ENCODE measurements at regions not wholly inside any gene's neighbourhood (a gene's known extent, or its start where the extent isn't known, plus 50 kb on each side); places are given as distances from the start of the nearest gene placed in this dataset.

GRCh38 chr2:41973871-41974270 lies 74.0 kb upstream of the PKDCC start:
- TF ChIP-seq CTCF (IDR thresholded peaks at IDR 0.05; ENCODE audit: control extremely low read depth, extremely low read depth, low read depth, missing control alignments): no peak
- POLR2A ChIA-PET: no interaction called here
- CTCF ChIA-PET: interaction anchor here (1.2 kb wide), 1 partner anchor 120 kb away, joined by 3 read pairs; no protein-coding TSS in a partner anchor
- no peak for DNase-seq (ENCODE audit: extremely low spot score)

- no peak for TF ChIP-seq CTCF (IDR thresholded peaks at IDR 0.05; ENCODE audit: control extremely low read depth, extremely low read depth, low read depth, missing control alignments)
- no peak for DNase-seq (ENCODE audit: extremely low spot score)
- ChIA-PET POLR2A (no interaction called here), CTCF (interaction anchor here (1.1 to 1.6 kb wide), 2 partner anchors 105 to 110 kb away, joined by 3 read pairs; no protein-coding TSS in a partner anchor)
These were observed 66.4 kb upstream of the PKDCC start for GRCh38 chr2:41981417-41981816.

- ChIA-PET CTCF (interaction anchor here (1.0 to 1.4 kb wide), 4 partner anchors 9 to 55 kb away, joined by 3 read pairs; no protein-coding TSS in a partner anchor), POLR2A (no interaction called here)
- TF ChIP-seq CTCF (IDR thresholded peaks at IDR 0.05; ENCODE audit: control extremely low read depth, extremely low read depth, low read depth, missing control alignments): no peak
- no peak for DNase-seq (ENCODE audit: extremely low spot score)
These were observed 62.2 kb upstream of the PKDCC start for GRCh38 chr2:41985573-41986095.

- ChIA-PET POLR2A (no interaction called here), CTCF (interaction anchor here (0.9 to 1.4 kb wide), 3 partner anchors 12 to 120 kb away, joined by 3 read pairs; no protein-coding TSS in a partner anchor)
- no peak for TF ChIP-seq CTCF (IDR thresholded peaks at IDR 0.05; ENCODE audit: control extremely low read depth, extremely low read depth, low read depth, missing control alignments)
- DNase-seq (ENCODE audit: extremely low spot score): no peak
These were observed 58.2 kb upstream of the PKDCC start for GRCh38 chr2:41989501-41990180.

GRCh38 chr2:41990245-41990644 lies 57.6 kb upstream of the PKDCC start:
- no peak for DNase-seq (ENCODE audit: extremely low spot score)
- ChIA-PET CTCF (interaction anchor here (0.9 to 1.4 kb wide), 3 partner anchors 12 to 121 kb away, joined by 3 read pairs; no protein-coding TSS in a partner anchor), POLR2A (no interaction called here)
- TF ChIP-seq CTCF (IDR thresholded peaks at IDR 0.05; ENCODE audit: control extremely low read depth, extremely low read depth, low read depth, missing control alignments): no peak

- TF ChIP-seq CTCF (IDR thresholded peaks at IDR 0.05; ENCODE audit: control extremely low read depth, extremely low read depth, low read depth, missing control alignments): no peak
- no peak for DNase-seq (ENCODE audit: extremely low spot score)
- ChIA-PET CTCF (interaction anchor here (1.0 to 1.4 kb wide), 2 partner anchors 13 to 103 kb away, joined by 3 read pairs; no protein-coding TSS in a partner anchor), POLR2A (no interaction called here)
These were observed 57.1 kb upstream of the PKDCC start for GRCh38 chr2:41990688-41991087.

All from GM10248 (cell line).